GM18502 (cell line): ENCODE measurements at regions not wholly inside any gene's neighbourhood (a gene's known extent, or its start where the extent isn't known, plus 50 kb on each side); places are given as distances from the start of the nearest gene placed in this dataset.
"Not testable (repeated sequence)": the region's sequence is repeated elsewhere in the genome, so short reads cannot be mapped to it uniquely, and the experiment has no call there.

Experiments used
- ATAC-seq: cut with Tn5 transposase; IDR thresholded peaks from one replicate; pipeline ENCODE4 v1.9.1; 2021; ENCODE audit warnings: mild to moderate bottlenecking; ENCODE audit not compliant: unreplicated experiment, poor library complexity

DNA sequence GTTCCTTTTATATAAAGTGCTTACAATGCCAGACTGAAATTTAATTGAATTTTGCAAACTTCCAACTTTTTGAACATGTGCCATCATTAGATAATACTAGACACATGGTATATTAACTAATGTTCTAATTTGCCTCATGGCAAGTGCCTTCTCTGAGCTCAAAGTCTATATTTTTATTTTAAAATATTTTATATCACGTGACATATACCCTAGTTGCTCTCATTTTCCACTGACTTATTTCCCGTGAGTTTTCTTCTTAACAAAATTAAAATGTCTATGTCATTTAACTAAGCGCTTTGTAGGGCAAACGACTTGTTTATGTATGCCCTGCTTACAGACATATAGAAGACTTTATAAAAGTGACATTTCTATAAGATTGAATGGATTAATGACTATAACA lies 509.6 kb upstream of the SYT4 start:
- ATAC-seq: no peak

DNA sequence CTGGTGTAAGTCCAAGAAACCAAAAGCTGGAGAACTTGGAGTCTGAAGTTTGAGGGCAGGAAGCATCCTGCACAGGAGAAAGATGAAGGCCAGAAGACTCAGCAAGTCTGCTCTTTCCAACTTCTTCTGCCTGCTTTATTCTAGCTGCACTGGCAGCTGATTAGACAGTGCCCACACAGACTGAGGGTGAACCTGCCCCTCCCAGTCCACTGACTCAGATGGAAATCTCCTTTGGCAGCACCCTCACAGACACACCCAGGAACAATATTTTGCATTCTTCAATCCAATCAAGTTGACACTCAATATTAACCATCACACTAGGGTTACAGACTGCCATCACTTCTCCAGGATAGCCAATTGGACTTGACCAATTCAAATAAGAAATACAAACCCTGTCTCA lies 510.4 kb upstream of the SYT4 start:
- not testable (repeated sequence) for ATAC-seq

DNA sequence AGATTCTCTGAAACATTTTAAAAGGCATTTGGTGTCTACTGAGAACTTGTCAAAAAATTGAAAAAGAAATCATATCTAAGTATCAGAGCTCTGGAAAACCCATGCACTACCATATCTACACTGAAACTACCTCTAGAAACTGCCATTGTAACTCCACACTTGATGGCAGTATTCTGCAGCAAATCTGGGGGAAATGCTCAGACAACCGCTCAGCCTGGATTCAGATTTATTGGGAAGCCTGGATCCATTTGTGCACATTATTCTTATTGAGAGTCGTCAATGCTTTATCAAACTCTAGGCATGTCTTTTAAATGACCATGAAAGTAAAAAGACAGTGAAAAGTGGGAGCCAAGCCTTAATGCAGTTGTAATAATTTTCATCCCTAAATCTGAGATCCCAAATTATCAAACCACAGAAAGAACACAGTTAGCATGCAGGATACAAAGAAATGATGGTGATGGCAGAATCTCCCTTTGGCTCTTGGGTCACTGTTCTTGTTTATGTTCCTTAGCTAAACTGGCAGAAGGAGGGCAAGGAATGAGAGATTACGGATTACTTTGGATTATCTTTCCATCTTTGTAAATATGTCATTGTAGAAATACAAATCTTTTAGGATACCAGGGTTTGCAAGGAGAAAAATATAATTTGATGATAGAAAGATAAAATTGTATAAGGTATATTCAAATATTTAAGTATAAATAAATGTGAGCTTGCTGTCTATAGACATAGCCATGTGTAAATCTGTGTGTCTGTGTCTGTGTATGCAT lies 512.1 kb upstream of the SYT4 start:
- ATAC-seq: no peak

DNA sequence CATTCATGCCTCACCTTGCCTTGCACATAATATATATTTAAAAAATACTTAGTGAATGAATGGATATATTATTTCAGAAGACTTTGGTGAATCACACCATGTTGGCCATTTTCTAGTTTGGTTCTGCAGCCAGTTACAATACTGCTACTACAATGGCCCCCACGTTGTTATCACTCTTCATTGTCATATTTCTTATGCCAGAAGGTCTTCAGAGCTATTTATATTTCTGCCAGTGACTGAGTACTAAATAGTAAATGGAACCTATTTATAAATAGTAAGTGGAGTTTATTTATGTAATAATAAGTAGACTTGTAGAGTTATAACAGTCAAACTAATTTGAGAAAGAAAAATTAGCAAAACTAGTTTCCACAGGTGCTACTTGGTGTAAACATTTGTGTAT lies 516.6 kb upstream of the SYT4 start:
- no peak for ATAC-seq

DNA sequence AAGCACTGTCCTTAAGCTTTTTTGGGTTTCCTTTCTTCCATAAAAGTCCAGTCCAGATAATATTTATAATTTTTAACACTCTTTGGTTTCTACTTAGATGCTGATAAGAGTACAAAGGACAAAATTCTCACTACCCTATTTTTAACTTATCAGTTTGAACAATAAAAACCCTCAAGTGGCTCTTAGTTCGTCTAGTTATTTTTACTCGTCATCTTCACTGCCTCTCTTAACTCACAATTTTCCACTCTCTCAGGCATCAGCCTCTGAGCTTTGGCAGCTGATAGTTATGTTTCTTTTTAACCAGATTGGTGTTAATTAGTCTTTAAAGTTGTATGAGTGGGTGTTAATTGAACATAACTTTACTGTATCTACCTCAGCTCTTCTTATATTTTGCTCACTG lies 517.1 kb upstream of the SYT4 start:
- no peak for ATAC-seq

DNA sequence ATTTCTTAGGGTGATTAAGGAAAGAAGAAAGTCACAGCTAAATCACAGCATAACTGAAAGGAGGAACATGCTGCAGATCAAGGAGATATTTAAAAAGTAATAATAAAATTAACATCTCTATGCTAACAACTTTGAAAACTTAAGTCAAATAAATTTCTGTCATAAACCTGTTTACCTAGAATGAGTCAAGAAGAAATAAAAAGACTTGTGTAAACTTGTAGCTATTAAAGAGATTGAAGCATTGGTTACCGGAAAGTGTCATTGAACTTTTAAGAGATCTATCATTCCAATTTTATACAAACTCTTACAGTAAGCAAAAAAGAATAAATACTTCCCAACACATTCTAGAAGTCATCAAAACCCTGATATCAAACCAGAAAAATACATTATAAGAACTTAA lies 520.1 kb upstream of the SYT4 start:
- no peak for ATAC-seq

DNA sequence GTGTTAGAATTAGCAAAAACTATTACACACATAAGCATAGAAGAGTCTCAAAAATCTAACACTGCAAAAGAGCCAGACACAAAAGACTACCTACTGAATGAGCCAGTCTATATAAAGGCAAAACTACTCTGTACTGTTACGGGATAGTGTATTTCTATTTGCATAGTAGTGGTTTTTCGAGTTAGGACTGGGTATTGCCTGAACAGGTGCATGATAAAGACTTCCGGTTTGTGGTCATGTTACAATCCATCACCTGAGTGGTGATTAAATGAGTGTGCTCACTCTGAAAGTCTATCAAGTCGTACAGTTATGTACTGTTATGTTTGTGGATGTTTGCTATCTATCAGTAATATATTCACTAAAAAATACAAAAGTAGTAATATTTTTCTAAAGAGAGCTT lies 523.3 kb upstream of the SYT4 start:
- ATAC-seq: no peak

DNA sequence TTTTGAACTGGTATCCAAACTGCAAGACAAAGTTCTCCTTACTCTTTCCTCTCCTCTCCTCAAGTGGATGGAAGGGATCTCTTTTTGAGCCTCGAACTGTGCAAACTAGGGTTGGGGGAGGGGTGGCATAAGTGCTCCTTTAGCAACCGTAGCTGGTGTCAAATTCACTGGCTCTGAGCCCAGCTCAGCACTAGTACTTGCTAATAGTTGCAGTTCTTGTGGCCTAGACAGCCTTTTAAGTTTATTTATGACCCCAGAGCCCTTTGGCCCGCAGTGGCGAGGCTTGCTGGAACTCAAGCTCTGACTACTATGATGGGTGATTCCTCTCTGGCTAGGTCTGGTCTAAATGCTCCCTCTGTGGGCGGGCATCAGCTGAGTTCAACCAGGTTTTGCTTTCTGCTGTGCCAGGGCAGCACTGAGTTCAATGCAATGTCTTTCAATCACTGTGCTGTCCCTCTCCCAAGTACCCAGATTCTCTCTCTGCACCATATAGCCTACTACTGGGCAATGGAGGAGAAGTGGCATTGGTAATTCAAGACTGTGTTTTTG lies 528.4 kb upstream of the SYT4 start:
- ATAC-seq: no peak

DNA sequence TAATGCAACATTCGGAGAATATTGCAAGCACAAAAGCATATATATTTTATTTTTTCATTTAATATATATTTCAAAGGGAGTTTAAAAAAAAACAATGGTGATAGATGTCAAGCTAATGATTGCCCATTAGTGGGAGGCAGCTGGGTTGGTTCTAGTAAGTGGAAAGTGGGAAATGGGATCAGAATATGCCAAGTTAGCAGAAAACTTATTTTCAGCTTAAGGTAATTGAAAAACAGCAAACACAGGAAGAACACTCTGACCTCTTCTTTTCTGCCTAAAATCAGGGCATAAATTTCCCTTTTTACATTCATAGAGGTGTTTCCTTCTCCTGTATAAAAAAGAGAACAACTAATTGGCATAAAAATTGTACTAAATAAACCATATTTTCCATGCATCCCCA lies 535.3 kb upstream of the SYT4 start:
- no peak for ATAC-seq

DNA sequence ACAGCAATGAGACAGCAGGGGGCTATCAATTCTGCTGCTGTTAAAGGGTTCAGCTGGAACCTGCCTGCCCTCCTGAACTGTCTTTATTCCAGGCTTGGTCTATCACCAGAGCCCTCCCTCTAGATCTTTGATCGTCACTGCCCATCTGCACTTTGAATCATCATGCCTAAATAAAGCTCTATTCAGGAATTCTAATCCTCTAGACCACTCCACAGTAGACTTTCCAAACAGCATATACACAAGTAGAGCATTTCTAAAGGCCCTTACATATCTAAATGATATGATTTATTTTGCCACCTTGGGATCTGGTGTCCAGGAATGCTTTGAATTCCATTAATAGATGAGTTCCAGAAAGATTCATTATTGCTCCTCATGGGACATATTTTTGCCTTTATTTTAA lies 542.1 kb upstream of the SYT4 start:
- no peak for ATAC-seq

DNA sequence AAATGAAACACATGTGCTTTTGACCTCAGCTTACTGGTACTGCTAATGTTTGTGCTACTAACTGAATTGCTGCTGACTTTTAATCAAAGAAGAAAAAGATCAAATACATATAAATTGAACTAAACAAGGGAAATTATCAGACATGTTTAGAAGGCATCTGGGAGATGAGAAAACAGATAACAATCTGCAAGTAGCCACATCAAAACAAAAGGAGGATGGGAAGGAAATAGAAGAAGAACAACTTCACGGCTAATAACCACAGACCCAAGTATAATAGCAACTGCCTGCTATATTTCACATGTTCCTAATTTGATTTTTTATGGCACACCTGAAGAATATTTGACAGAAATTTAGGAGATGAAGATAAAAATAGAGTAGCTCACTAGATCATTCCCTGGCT lies 542.6 kb upstream of the SYT4 start:
- no peak for ATAC-seq

DNA sequence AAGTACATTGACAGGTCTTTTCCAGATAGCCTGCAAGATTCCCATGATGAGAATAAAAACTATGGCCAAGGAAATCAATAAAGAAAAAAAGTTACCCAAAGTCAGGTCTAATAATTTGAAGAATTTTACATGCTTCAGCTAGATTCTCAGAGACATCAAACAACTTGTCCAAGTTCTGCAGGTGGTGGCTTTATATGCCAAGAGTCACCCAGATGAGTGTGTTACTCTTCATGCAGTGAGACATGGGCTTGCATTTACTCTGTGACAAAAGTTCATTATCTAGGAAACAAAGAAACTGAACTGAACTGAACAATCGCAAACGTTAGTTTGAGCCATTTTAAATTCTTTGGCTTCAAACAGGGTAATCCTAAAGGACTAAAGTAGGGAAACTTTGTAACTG lies 548.5 kb upstream of the SYT4 start:
- no peak for ATAC-seq

DNA sequence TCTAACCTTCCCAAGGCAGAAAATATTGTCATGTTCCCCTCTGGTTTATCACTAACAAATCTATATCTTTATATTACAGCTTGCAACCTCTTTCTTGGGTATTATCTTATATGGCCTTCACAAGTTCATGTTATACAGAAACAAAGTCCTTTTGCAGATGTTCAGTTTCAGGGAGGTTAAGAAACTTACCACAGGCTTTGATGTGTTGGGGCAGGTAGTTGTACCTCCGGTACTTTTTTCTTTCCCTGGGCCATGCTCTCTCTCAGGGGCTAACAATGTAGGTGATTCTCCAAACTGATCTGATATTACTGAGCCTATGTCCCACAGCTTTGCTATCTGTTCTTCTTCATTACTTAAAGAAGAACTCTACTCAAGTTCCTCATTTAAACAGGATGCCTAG lies 548.9 kb upstream of the SYT4 start:
- no peak for ATAC-seq

DNA sequence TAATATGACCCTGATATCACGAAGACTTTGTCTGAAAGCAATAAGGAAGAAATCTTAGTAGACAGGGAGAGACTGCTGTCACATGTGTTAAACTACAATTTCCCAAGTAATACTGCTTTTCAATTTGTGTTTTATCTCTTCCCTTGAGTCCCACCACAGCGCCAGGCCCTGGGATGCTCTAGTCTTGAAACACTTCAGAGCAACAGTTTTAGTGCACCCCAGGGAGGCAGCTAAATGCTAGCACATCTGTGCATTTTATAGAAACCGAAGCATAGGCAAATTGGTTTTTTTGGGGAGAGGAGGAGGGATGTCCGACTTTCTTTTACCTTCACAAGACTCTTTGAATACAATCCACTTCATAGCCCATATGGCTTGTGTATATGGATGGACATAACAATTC lies 550.0 kb upstream of the SYT4 start:
- ATAC-seq: no peak

DNA sequence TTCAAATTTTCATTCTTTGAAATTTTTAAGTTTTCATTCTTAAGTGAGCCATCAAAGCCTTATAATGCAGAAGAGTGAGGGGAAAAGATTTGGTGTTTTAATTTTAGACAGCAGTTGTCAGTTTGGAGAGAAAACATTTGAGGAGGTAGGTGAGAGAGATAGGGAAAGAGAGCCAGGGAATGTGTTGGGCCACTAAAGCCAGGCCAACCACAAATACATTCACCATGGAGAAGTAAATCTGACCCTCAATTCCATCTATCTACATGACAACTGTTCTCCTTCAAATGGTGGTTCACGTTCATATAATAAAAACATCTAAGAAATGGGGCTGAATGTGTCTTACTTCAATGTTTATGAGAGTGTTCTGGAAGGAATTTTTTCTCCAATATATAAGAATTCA lies 553.0 kb upstream of the SYT4 start:
- no peak for ATAC-seq

DNA sequence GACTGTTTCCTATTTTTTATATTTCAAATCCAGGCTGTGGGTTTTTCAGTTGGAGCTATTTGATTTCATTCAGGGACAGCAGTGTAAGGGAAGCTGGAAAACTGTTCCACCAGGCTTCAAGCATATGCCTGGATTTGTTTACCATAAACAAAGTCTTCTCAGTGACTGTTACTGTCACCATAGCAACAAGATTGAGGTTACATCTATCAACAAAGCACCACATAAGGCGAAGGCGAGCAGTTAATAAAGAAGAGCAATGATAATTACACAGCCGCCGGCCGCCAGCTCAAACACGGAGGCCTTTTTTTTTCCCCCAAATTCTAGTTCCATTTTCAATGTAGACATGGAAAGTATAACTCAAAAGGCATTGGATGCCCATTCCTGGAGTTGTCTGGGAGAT lies 553.7 kb upstream of the SYT4 start:
- no peak for ATAC-seq

DNA sequence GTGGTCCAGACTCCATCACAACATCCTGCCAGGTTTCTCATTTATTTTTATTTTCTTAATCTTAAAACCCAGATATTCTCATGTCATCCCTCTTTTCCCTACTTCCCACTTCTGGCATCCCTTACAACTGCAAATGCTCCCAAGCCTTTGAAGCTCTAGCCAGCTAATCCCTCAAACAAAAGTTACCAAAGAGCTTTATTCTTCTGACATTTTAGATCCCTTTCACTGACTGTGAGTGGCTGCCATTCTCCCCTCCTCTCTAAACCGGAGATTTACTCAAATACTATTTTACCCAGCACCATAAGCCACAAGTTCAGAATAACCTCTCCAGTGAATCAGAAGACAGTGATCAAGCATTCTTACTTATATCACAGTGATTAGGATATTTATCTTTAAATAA lies 569.0 kb upstream of the SYT4 start:
- ATAC-seq: no peak

DNA sequence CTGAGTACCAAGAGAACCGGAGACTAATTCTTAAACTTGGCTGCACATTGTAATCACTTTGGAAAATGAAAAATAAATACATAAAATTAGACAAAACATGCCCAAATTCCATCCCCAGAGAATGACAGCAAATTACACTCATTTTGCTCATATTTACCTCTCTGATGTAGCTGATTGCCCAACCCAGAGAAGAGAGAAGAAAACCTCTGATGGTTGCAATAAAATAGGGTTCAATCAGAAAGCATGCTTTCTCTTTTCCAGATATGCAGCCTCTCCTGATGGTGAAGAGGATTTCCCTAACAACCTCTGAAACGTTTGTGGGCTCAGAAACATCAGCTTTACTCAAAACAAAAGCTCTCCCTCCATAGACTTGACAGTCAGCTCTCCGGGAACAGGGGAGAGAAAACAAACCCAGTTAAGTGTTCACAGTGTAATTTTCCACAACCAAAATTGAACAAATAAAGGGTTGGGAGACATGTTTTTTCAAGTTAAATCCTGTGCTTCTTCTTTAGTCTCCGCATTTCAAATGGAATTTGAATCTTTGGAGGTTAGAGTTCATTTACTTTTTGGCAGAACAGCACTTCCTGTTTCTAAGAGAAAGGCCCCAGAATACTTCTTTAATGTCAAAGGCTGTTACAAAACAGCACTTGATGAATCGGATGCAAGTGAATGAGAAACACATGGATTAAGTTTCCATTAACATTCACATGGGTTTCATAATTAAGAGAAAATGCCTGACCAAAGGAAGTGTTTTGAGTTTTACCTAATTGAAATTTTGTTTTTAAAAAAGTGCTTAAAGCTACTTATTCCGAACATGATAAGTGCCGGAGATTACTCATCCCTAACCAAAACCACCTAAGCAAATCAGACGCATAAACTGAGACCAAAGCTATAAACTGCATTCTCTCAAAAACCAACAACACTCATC lies 570.1 kb upstream of the SYT4 start:
- no peak for ATAC-seq

DNA sequence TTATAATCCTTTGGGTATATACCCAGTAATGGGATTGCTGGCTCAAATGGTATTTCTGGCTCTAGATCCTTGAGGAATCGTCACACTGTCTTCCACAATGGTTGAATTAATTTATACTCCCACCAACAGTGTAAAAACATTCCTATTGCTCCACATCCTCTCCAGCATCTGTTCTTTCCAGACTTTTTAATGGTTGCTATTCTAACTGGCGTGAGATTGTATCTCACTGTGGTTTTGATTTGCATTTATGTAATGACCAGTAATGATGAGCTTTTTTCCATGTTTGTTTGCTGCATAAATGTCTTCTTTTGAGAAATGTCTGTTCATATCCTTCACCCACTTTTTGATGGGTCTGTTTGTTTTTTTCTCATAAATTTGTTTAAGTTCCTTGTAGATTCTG lies 572.5 kb upstream of the SYT4 start:
- not testable (repeated sequence) for ATAC-seq

DNA sequence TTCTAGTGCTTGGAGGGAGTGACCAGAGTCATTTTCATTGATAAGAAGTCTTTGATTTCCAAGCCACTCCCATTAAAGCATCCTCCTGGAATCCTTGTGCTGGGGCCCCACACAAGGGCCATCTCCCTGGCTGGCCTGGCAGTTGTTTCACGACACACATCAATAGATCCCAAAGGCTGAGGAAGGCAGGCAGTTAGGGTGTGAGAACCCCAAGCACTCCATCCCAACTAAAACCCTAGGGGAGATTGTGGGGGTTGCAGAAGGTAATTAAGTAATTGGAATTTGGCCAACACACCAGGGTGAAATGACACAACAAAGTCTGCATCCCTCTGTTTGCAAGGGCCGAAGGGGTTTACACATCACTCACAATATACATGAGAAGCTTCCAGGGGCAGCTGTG lies 578.1 kb upstream of the SYT4 start:
- no peak for ATAC-seq

DNA sequence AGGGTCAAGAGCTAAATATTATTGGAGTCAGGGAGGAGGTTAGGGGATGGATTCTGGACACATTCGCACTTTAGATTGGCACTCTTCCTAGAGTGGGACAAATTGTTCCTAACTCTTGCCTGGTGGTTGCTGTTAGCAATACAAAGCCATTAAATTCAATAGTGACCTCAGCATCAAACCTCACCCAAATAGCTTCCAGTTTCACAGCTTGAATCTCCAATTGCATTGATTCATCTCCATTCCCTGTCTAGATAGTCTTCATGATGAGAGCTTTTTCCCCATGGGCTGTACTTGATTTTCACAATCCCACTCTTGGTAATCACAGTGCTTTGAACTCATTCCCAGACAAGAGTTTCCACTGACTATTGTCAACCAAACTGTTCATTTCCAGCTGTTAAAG lies 585.9 kb upstream of the SYT4 start:
- no peak for ATAC-seq
